B cell (primary cell): ENCODE measurements at regions not wholly inside any gene's neighbourhood (a gene's known extent, or its start where the extent isn't known, plus 50 kb on each side); places are given as distances from the start of the nearest gene placed in this dataset.

ENCODE experiments used
- ATAC-seq: fragments of 200-7000 bp; cut with Tn5 transposase; one replicate; pipeline ENCODE4 v1.10.0; 2021; ENCODE audit warnings: low read depth, mild to moderate bottlenecking, moderate number of reproducible peaks, moderate library complexity
- CTCF ChIA-PET: fragments of 350-600 bp; sonication (Branson Sonifier 250); formaldehyde crosslinking; loops from one replicate; lab custom pipeline; 2021; ENCODE audit warnings: antibody characterized with exemption, inconsistent platforms; lab: Charles Lee
- POLR2A ChIA-PET: fragments of 350-600 bp; sonication (Branson Sonifier 250); formaldehyde crosslinking; loops from one replicate; lab custom pipeline; 2021; ENCODE audit warnings: antibody characterized with exemption; lab: Charles Lee
- DNase-seq: peaks from one replicate; pipeline ENCODE4 v3.0.0; 2013
- H2AFZ ChIP-seq: 2 replicates; pipeline ENCODE4 v1.6.1; 2012; ENCODE audit warnings: mild to moderate bottlenecking, low read depth, low read length; ENCODE audit not compliant: insufficient read depth, poor library complexity, severe bottlenecking
- H3K27ac ChIP-seq, 2 donors: 1 replicate in 1 of 2; 2 replicates in 1 of 2; pipeline ENCODE4 v1.5.1; 2012 to 2013; ENCODE audit warnings: low read length in 2 of 2, mild to moderate bottlenecking in 2 of 2, moderate library complexity in 1 of 2
- H3K27me3 ChIP-seq, 4 experiments: fragments of 200-600 bp in 1 of 4; sonication (generic) in 1 of 4; replicated peaks in 1 of 4; 1 replicate in 2 of 4; 2 replicates in 2 of 4; pipeline versions ENCODE4 v1.6.1 to v1.7.0; 2013 to 2016; ENCODE audit warnings: low read length in 3 of 4, mild to moderate bottlenecking in 2 of 4, mixed read lengths in 1 of 4, moderate library complexity in 1 of 4; ENCODE audit not compliant: insufficient read depth in 4 of 4, control insufficient read depth in 3 of 4; ENCODE audit errors: control extremely low read depth in 1 of 4
- H3K36me3 ChIP-seq, 2 experiments: replicated peaks in 1 of 2; 1 replicate in 1 of 2; 2 replicates in 1 of 2; pipeline versions ENCODE4 v1.6.1 to v1.7.1; 2013; ENCODE audit warnings: low read length in 1 of 2; ENCODE audit not compliant: insufficient read depth in 2 of 2, control insufficient read depth in 1 of 2; ENCODE audit errors: control extremely low read depth in 1 of 2, extremely low read depth in 1 of 2
- H3K4me1 ChIP-seq, 2 donors: fragments of 200-600 bp in 1 of 2; sonication (generic) in 1 of 2; 1 replicate in 1 of 2; 2 replicates in 1 of 2; pipeline versions ENCODE4 v1.5.1 to v1.6.1; 2013 to 2017; ENCODE audit warnings: low read length in 2 of 2; ENCODE audit not compliant: control insufficient read depth in 2 of 2, insufficient read depth in 2 of 2
- H3K4me2 ChIP-seq: replicated peaks from 2 replicates; pipeline ENCODE3; 2012; ENCODE audit warnings: mild to moderate bottlenecking, low read depth, low read length; ENCODE audit not compliant: poor library complexity, severe bottlenecking
- H3K4me3 ChIP-seq, 5 experiments: fragments of 200-600 bp in 1 of 5; sonication (generic) in 1 of 5; 1 replicate in 3 of 5; 2 replicates in 2 of 5; pipeline versions ENCODE4 v1.5.1 to v1.7.0; 2011 to 2016; ENCODE audit warnings: low read length in 4 of 5, mild to moderate bottlenecking in 4 of 5, low read depth in 2 of 5, control low read depth in 1 of 5, moderate library complexity in 1 of 5; ENCODE audit not compliant: insufficient read depth in 1 of 5; ENCODE audit errors: control extremely low read depth in 1 of 5, extremely low read depth in 1 of 5
- H3K79me2 ChIP-seq: fragments of 200-600 bp; sonication (generic); one replicate; pipeline ENCODE4 v1.6.0; 2016; ENCODE audit warnings: low read length; ENCODE audit not compliant: control insufficient read depth, insufficient read depth
- H3K9ac ChIP-seq: fragments of 200-600 bp; sonication (generic); 2 replicates; pipeline ENCODE4 v1.6.1; 2017; ENCODE audit warnings: mild to moderate bottlenecking, low read length, moderate library complexity
- H3K9me3 ChIP-seq, 3 donors: one replicate each; pipeline versions ENCODE4 v1.6.1 to v1.7.1; 2013; ENCODE audit warnings: low read length in 2 of 3; ENCODE audit not compliant: control insufficient read depth in 2 of 3, insufficient read depth in 1 of 3; ENCODE audit errors: control extremely low read depth in 1 of 3
- H4K20me1 ChIP-seq: 2 replicates; pipeline ENCODE4 v1.6.0; 2012; ENCODE audit warnings: mild to moderate bottlenecking, low read length; ENCODE audit not compliant: insufficient read depth, control insufficient read depth, poor library complexity, severe bottlenecking
- H3K27ac Mint-ChIP-seq: one replicate; pipeline ENCODE4 v1.8.0; 2021; ENCODE audit warnings: mixed read lengths
- H3K27me3 Mint-ChIP-seq: one replicate; pipeline ENCODE4 v1.8.0; 2021; ENCODE audit warnings: mixed read lengths
- H3K4me1 Mint-ChIP-seq: one replicate; pipeline ENCODE4 v1.8.0; 2021; ENCODE audit warnings: mixed read lengths
- H3K4me3 Mint-ChIP-seq: one replicate; pipeline ENCODE4 v1.8.0; 2021; ENCODE audit warnings: mixed read lengths
- H3K9me3 Mint-ChIP-seq: one replicate; pipeline ENCODE4 v1.8.0; 2022; ENCODE audit warnings: mixed read lengths; ENCODE audit not compliant: insufficient read depth
- CTCF ChIP-seq: fragments of 200-600 bp; IDR thresholded peaks from one replicate; pipeline ENCODE4 v1.8.0; 2022; ENCODE audit warnings: antibody characterized with exemption, mild to moderate bottlenecking
- EZH2 ChIP-seq: IDR thresholded peaks from 2 replicates; pipeline ENCODE4 v1.6.1; 2012; ENCODE audit warnings: borderline replicate concordance, low read depth, mild to moderate bottlenecking, moderate library complexity, low read length; ENCODE audit not compliant: insufficient read depth, poor library complexity, severe bottlenecking
- WGBS: methylation state at CpG from one replicate; pipeline ENCODE4 v1.1.5; 2013; ENCODE audit warnings: missing lambda C conversion rate; ENCODE audit not compliant: insufficient coverage; 5-methylcytosine and 5-hydroxymethylcytosine counted together
- intact Hi-C: fragments of 100-400 bp; cut with micrococcal nuclease; formaldehyde crosslinking; loops from one replicate; pipeline ENCODE4 v1.10.0; 2022

- H3K27me3 ChIP-seq = no peaks in the 10 kb centered on the region
- H3K36me3 ChIP-seq = no peaks in the 10 kb centered on the region
- no peaks in the 10 kb centered on the region for H4K20me1 ChIP-seq
- H3K4me2 ChIP-seq = no peak overlapping the region
- H3K9me3 Mint-ChIP-seq = no peaks in the 10 kb centered on the region
- no peak overlapping the region for H3K4me3 ChIP-seq
- H3K9ac ChIP-seq = no peak overlapping the region
- H2AFZ ChIP-seq = no peak overlapping the region
- H3K27me3 Mint-ChIP-seq = peaks cover 13% of the 10 kb centered on the region
- no peak overlapping the region for H3K4me3 Mint-ChIP-seq
- peaks cover 0 to 6% of the 10 kb centered on the region in 2 donors for H3K4me1 ChIP-seq
- H3K9me3 ChIP-seq = no peaks in the 10 kb centered on the region
- no peaks in the 10 kb centered on the region for H3K79me2 ChIP-seq
- WGBS = no CpG with 5 or more reads among the region's 1 CpG
- TF ChIP-seq CTCF (no peak), EZH2 (no peak)
- no peak overlapping the region for H3K27ac ChIP-seq
- no peak for ATAC-seq
- CTCF ChIA-PET = no interaction called here
- no peak overlapping the region for H3K27ac Mint-ChIP-seq
- DNase-seq = no peak
- intact Hi-C loops = no loop called here
- H3K4me1 Mint-ChIP-seq = peaks cover 6% of the 10 kb centered on the region
- POLR2A ChIA-PET = interaction anchor here (1.1 kb wide), 1 partner anchor 388 kb away, joined by 3 read pairs; no protein-coding TSS in a partner anchor
Observed at GRCh38 chr6:119738425-119738824, 388.9 kb upstream of the MAN1A1 start.

GRCh38 chr6:119736296-119737021 lies 386.9 kb upstream of the MAN1A1 start:
- H3K79me2 ChIP-seq = no peaks in the 10 kb centered on the region
- no peak overlapping the region for H3K4me2 ChIP-seq
- no peak overlapping the region for H3K27ac Mint-ChIP-seq
- ChIA-PET CTCF (no interaction called here), POLR2A (no interaction called here)
- no peak for ATAC-seq
- H3K4me1 Mint-ChIP-seq = no peaks in the 10 kb centered on the region
- TF ChIP-seq EZH2 (no peak), CTCF (no peak)
- H3K27ac ChIP-seq = no peak overlapping the region
- H3K27me3 Mint-ChIP-seq = peaks cover 15% of the 10 kb centered on the region
- no peak overlapping the region for H2AFZ ChIP-seq
- H3K9ac ChIP-seq = no peak overlapping the region
- no peaks in the 10 kb centered on the region for H3K9me3 Mint-ChIP-seq
- H3K4me3 Mint-ChIP-seq = no peak overlapping the region
- no peaks in the 10 kb centered on the region for H3K9me3 ChIP-seq
- no peaks in the 10 kb centered on the region for H3K36me3 ChIP-seq
- H3K4me3 ChIP-seq = no peak overlapping the region
- DNase-seq = no peak
- H3K4me1 ChIP-seq = no peaks in the 10 kb centered on the region
- 95% methylated on average over 3 of the region's 4 CpGs for WGBS
- no peaks in the 10 kb centered on the region for H3K27me3 ChIP-seq
- intact Hi-C loops = no loop called here
- no peaks in the 10 kb centered on the region for H4K20me1 ChIP-seq
